Upper lobe of right lung (tissue), 1 donor: ENCODE measurements at regions not wholly inside any gene's neighbourhood (a gene's known extent, or its start where the extent isn't known, plus 50 kb on each side); places are given as distances from the start of the nearest gene placed in this dataset.
"Not testable (repeated sequence)": the region's sequence is repeated elsewhere in the genome, so short reads cannot be mapped to it uniquely, and the experiment has no call there.

Source experiments
- ATAC-seq: fragments of 200-7000 bp; cut with Tn5 transposase; one replicate; pipeline ENCODE4 v1.9.1; 2020; ENCODE audit warnings: mild to moderate bottlenecking, moderate library complexity
- DNase-seq: peaks from one replicate; pipeline ENCODE4 v3.0.0-alpha.2; 2020
- H3K27ac ChIP-seq: fragments of 200-600 bp; one replicate; pipeline ENCODE4 v1.8.0; 2022
- H3K27me3 ChIP-seq: fragments of 200-600 bp; one replicate; pipeline ENCODE4 v1.8.0; 2022; ENCODE audit warnings: mild to moderate bottlenecking
- H3K36me3 ChIP-seq: fragments of 200-600 bp; one replicate; pipeline ENCODE4 v1.8.0; 2022
- H3K4me1 ChIP-seq: fragments of 200-600 bp; one replicate; pipeline ENCODE4 v1.8.0; 2022
- H3K4me3 ChIP-seq: fragments of 200-600 bp; one replicate; pipeline ENCODE4 v1.8.0; 2022; ENCODE audit warnings: mild to moderate bottlenecking
- H3K9me3 ChIP-seq: fragments of 200-600 bp; one replicate; pipeline ENCODE4 v1.8.0; 2022
- intact Hi-C: fragments of 100-400 bp; cut with DNase I; formaldehyde crosslinking; loops from one replicate; pipeline ENCODE4 v1.11.0; 2022
- TF ChIP-seq, protein P1 (sequence below): fragments of 200-600 bp; IDR thresholded peaks from one replicate; pipeline ENCODE4 v1.8.0; 2022; ENCODE audit warnings: antibody characterized with exemption
- donor health status: DM: no; HTN: yes; CAD: no; lungs with severe emphysema.

DNA sequence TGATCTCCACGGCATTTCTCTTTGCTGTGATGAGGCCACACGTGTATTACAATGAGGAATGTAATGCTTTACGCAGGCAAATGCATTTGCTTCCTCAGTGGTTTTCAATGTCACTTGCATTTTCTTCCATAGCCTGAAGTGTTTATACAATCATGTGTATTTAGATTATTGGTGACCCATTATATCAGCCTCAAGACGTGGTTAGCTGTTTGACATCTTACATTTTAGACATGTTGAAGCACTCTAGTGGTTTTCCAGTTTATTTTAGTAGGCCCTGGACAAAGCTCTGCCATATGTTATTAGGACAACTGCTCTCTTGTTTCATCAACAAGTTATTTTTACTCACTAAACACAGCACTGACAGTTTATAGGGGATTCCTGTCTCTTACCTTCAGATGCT lies 200.4 kb downstream of the UTRN start:
- Histone ChIP-seq H3K9me3 (no peaks in the 10 kb centered on the region), H3K36me3 (peaks cover 76% of the 10 kb centered on the region), H3K4me1 (peaks cover 12% of the 10 kb centered on the region), H3K4me3 (no peak overlapping the region), H3K27me3 (no peaks in the 10 kb centered on the region), H3K27ac (no peak overlapping the region)
- ATAC-seq: no peak
- DNase-seq: no peak
- TF ChIP-seq, protein P1, sequence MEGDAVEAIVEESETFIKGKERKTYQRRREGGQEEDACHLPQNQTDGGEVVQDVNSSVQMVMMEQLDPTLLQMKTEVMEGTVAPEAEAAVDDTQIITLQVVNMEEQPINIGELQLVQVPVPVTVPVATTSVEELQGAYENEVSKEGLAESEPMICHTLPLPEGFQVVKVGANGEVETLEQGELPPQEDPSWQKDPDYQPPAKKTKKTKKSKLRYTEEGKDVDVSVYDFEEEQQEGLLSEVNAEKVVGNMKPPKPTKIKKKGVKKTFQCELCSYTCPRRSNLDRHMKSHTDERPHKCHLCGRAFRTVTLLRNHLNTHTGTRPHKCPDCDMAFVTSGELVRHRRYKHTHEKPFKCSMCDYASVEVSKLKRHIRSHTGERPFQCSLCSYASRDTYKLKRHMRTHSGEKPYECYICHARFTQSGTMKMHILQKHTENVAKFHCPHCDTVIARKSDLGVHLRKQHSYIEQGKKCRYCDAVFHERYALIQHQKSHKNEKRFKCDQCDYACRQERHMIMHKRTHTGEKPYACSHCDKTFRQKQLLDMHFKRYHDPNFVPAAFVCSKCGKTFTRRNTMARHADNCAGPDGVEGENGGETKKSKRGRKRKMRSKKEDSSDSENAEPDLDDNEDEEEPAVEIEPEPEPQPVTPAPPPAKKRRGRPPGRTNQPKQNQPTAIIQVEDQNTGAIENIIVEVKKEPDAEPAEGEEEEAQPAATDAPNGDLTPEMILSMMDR: no peak
- intact Hi-C loops: loop anchor here (10.0 kb wide), 1 partner anchor 381 kb away; no protein-coding TSS in a partner anchor

GRCh38 chr6:144488590-144488989 lies 203.5 kb downstream of the UTRN start:
- Histone ChIP-seq H3K36me3 (peaks cover 84% of the 10 kb centered on the region), H3K4me3 (no peak overlapping the region), H3K27me3 (no peaks in the 10 kb centered on the region), H3K4me1 (no peaks in the 10 kb centered on the region), H3K27ac (no peak overlapping the region), H3K9me3 (no peaks in the 10 kb centered on the region)
- ATAC-seq (peak; percentile 80), DNase-seq (no peak)
- TF ChIP-seq, protein P1: no peak
- intact Hi-C loops: loop anchor here (10.0 kb wide), 1 partner anchor 384 kb away; no protein-coding TSS in a partner anchor

- TF ChIP-seq, protein P1: no peak
- Histone ChIP-seq H3K4me3 (no peak overlapping the region), H3K27me3 (no peaks in the 10 kb centered on the region), H3K36me3 (peaks cover 90% of the 10 kb centered on the region), H3K27ac (no peak overlapping the region), H3K9me3 (no peaks in the 10 kb centered on the region), H3K4me1 (no peaks in the 10 kb centered on the region)
- DNase-seq: no peak
- ATAC-seq: no peak
- intact Hi-C loops: no loop called here
These were observed 208.1 kb downstream of the UTRN start for GRCh38 chr6:144493035-144493910.

- H3K27ac ChIP-seq, H3K4me1 ChIP-seq, H3K9me3 ChIP-seq, ATAC-seq, H3K4me3 ChIP-seq, DNase-seq, intact Hi-C loops, H3K27me3 ChIP-seq: not testable (repeated sequence)
- H3K36me3 ChIP-seq: peaks cover 90% of the 10 kb centered on the region
These were observed 209.9 kb downstream of the UTRN start for GRCh38 chr6:144495076-144495475.

- Histone ChIP-seq H3K4me1 (no peaks in the 10 kb centered on the region), H3K4me3 (no peak overlapping the region), H3K36me3 (peaks cover 80% of the 10 kb centered on the region), H3K27me3 (no peaks in the 10 kb centered on the region), H3K27ac (no peak overlapping the region), H3K9me3 (no peaks in the 10 kb centered on the region)
- ATAC-seq (no peak), DNase-seq (no peak)
- intact Hi-C loops: no loop called here
- TF ChIP-seq, protein P1: no peak
These were observed 212.5 kb downstream of the UTRN start for GRCh38 chr6:144497650-144498049.

- TF ChIP-seq, protein P1: no peak
- H3K36me3 ChIP-seq: peaks cover 55% of the 10 kb centered on the region
- intact Hi-C loops: no loop called here
- H3K4me3 ChIP-seq: no peak overlapping the region
- H3K9me3 ChIP-seq: no peaks in the 10 kb centered on the region
- no peaks in the 10 kb centered on the region for H3K27me3 ChIP-seq
- ATAC-seq: no peak
- no peak overlapping the region for H3K27ac ChIP-seq
- DNase-seq: no peak
- H3K4me1 ChIP-seq: no peaks in the 10 kb centered on the region
These were observed 215.8 kb downstream of the UTRN start for GRCh38 chr6:144500892-144501291.

- H3K27me3 ChIP-seq, H3K4me1 ChIP-seq, ATAC-seq, intact Hi-C loops, H3K9me3 ChIP-seq, DNase-seq, H3K4me3 ChIP-seq, H3K27ac ChIP-seq: not testable (repeated sequence)
- peaks cover 37% of the 10 kb centered on the region for H3K36me3 ChIP-seq
These were observed 220.1 kb downstream of the UTRN start for GRCh38 chr6:144505214-144505613.

- intact Hi-C loops, H3K4me3 ChIP-seq, H3K27ac ChIP-seq, ATAC-seq, H3K4me1 ChIP-seq, H3K9me3 ChIP-seq, H3K27me3 ChIP-seq, DNase-seq: not testable (repeated sequence)
- peaks cover 35% of the 10 kb centered on the region for H3K36me3 ChIP-seq
These were observed 220.9 kb downstream of the UTRN start for GRCh38 chr6:144506051-144506450.

DNA sequence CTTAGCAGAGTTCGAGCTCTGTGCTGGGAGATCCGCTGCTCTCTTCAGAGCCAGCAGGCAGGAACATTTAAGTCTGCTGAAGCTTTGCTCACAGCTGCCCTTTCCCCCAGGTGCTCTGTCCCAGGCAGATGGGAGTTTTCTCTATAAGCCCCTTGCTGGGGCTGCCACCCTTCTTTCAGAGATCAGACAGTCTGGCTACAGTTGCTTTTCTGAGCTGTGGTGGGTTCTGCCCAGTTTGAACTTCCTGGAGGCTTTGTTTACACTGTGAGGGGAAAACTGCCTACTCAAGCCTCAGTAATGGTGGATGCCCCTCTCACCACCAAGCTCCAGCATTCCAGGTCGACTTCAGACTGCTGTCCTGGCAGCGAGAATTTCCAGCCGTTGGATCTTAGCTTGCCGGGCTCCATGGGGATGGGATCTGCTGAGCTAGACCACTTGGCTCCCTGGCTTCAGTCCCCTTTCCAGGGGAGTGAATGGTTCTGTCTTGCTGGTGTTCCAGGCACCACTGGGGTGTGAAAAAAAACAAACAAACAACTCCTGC lies 222.7 kb downstream of the UTRN start:
- H3K4me3 ChIP-seq, intact Hi-C loops, ATAC-seq, H3K4me1 ChIP-seq, H3K27me3 ChIP-seq, H3K9me3 ChIP-seq, H3K27ac ChIP-seq, DNase-seq: not testable (repeated sequence)
- peaks cover 25% of the 10 kb centered on the region for H3K36me3 ChIP-seq
